ENCODE measurements at regions not wholly inside any gene's neighbourhood (a gene's known extent, or its start where the extent isn't known, plus 50 kb on each side); places are given as distances from the start of the nearest gene placed in this dataset.

DNA sequence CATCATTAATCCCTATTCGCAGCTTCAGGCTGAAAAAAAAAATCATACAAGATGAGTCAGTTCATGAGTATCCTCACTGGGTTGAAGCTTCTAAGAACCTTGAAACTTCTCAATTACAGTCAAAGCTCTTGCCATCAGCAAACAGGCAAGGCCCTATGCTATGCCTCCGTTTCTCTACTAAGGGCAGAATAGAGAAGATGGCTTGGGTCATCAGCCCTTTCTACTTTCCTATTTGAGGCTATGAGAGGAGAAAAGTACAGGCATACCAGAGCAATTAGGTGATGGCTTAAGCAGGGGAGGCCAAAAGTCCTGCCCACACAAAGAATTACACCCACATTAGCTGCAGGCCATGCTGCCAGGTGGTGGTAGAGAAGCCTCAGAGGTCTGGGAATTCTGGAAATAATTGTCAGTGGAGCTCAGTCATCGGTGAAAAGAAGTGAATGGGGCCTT lies 89.0 kb downstream of the MRPL46 start:
- DNase-seq = no peak

DNA sequence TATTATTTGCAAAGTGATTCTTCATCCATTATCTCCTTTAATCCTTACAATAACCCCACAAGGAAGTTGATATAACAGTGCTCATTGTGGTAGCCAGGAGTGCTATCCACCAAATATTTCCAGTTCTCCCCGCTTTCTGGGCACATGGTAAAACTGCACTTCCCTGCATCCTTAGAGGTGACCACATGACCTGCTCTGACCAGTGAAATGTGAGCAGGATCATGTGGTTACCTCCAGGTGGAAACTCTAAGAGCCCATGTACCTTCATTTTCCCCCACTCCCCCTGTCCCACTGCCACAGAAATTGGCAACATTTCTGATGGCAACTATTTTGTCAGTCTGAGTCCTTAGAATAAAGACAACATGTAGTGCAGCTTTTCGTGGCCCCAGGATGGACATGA lies 89.7 kb downstream of the MRPL46 start:
- DNase-seq = no peak

DNA sequence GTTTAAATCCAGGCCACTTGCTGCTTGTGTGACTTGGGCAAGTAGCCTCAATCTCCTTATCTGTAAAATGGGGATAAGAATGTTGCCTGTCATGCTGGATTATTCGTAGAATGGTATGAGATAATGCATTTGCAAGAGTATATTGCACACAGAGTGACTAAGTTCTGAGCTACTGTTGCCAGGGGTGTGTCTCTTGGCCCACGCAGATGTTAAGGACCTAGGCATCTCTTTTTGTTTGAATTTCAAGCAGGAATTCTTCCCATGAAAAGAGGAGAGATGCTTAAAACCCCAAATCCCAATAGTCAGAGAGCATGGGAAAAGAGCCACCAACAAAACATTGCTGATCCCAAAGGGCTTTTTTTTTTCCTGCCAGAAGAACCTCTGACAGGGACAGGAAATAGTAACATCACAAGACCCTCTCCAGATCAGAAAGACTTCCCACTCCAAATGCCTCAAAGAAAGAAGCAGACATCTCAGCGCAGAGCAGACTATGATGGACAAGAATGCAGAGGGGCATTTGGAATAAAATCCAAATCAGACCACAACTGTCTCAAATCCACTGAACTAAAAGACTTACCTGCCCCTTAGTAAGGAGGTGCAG lies 90.5 kb downstream of the MRPL46 start:
- DNase-seq = no peak

DNA sequence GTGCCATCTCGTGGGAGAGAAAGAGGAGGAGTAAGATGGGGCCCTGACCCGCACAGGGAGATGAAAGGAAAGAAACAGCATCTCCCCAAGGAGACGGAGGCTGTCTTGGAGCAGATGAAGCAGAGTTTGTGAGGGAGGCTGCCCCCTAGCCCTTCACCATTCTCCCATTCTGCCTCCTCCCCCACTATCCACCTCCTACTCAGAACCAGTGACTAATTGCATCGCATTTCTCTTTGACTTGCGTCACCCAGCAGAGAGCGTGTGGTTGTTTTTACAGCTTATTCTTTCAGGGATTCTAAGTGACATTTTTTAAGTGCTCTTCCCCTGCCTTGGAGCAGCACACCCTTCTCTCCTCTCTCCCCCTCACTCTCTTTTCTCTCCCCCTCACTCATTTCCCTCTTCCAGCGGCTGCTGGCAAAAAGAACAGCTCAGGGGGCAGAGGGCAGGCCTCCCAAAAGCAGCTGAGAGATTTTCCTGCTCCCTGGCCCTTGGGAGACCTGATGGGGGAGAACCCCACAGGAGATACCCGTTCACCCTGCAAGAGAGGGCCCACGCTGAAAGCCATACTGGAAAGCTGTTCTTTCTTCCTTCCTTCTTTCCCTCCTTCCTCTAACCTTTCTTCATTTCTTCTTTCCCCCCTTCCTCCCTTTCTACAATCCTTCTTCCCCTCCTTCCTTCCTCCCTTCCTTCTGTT lies 91.8 kb downstream of the MRPL46 start:
- DNase-seq = no peak

DNA sequence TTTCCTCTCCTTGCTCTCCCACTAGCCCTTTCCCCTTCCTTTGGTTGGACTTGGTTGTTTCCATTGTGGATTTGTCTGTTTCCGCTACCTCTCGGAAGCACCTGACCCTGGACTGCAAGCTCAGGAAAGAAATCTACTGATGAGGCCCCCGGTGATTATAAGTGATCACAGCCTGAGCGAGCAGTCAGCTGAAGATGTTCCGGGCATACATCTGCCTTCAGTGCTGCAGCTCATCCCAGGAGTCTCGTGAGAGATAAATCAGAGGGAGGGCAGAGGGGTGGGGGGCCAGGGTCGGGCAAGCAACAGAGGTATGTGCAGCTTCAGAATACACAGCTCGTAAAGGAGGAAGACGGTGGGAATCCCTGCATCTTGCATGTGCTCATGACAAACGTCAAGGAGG lies 102.1 kb downstream of the MRPL46 start:
- DNase-seq = no peak

DNA sequence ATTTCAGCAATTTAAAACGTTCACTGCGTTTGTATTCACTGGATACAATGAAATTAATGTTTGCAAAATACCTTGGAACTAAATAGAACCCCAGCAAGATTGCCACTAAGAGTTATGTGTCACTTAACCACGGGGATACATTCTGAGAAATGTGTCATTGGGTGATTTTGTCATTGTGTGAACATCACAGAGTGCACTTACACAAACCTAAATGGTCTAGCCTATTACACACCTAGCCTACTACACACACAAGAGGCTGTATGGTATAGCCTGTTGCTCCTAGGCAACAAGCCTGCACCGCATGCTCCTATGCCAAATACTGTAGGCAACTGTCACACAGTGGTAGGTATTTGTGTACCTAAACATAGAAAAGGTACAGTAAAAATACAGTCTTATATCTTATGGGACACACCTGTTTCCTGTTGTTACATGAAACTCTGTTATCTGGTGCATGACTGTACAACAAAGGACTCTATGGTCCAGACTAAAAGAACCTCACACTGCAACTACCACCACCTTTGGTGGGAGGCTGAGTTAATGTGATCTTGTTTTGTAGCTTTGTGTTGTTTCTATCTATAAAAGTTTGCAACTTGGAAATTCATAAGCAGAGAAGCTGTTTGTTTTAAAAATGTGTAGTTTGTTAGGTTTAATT lies 92.2 kb upstream of the NTRK3 start:
- no peak for DNase-seq

DNA sequence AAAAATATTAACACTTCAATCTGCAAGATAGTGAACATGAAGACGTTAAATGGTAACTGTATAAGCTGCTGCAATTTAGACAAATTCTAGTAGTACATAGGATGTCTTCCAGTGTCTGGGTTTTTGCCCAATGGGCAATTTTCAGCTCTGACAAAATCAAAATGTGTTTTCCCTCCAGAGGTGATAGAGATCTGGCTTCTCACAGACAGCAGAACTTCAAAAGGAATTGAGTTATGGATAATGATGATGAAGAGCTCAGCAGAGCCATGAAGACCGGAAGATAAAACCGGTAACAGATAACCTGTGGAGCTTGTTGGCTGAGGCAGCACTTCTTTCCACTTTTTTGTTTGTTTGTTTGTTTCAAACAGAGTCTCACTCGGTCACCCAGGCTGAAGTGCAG lies 89.4 kb upstream of the NTRK3 start:
- no peak for DNase-seq

DNA sequence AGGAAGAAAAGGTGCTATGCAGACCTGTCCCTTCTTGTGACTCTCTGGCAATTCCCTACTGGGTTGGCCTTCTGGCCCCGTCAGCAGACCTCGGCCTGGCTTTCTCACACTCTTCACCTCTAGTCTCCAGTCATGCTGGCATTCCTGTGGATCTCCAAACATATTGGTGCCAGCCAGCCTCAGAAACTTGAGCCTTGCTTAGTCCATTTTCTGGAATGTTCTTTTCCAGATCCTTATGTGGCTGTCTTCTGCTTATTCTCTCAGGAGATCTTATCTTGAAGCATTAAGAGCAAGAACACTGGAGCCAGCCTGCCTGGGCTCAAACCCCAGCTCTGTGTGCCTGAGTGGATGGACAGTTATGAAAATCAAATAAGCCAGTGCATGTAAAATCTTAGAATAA lies 88.2 kb upstream of the NTRK3 start:
- DNase-seq = no peak

DNA sequence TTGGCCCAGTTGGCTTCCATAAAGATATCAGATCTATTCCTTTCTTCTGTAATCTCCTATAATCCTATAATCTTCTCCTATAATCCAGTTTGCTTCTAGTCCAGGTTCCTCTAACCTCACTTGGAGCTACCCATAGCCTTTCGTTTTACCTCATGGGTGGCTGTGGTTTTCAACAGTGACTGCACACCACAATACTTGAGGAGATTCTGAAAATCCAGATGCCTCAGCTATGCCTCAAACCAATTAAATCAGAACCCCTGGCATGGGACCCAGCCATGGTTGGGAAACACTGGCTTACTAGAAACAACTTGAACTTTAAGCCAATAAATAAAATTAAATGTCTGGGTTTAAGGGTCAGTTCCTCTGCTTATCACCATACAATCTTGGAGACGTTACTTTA lies 86.1 kb upstream of the NTRK3 start:
- no peak for DNase-seq

DNA sequence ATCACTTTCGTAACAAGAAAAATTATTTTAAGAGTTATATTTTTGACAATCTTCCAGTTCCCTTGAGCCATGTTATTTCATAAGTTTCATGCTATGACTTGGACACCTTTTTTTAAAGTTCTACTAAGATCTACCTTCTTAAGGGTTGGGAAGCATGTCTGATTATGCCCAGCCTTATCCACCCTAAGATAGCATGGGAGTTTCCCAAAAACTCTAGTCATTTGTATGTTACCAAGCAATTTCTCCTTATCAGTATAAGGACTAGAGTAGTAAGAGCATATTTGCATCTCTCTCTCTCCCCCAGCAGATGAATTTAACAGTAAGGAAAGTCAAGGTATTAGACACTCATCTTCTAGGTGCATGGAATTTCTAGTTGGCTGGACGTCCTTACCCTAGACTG lies 85.1 kb upstream of the NTRK3 start:
- DNase-seq = no peak

DNA sequence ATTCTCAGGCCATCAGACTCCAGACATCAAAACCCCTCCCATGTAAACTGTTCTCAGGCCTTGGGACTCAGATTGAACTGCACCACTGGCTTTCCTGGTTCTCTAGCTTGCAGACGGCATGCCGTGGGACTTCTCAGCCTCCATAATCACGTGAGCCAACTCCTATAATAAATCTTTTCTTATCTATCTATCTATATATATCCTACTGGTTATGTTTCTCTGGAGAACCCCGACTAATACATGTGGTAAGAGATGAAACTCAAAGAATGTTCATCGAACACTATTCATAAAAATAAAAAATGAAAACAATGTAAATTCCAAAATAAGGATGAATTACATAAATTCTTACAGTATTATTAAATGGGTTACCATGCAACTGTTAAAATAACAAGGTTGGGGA lies 84.5 kb upstream of the NTRK3 start:
- DNase-seq = no peak

DNA sequence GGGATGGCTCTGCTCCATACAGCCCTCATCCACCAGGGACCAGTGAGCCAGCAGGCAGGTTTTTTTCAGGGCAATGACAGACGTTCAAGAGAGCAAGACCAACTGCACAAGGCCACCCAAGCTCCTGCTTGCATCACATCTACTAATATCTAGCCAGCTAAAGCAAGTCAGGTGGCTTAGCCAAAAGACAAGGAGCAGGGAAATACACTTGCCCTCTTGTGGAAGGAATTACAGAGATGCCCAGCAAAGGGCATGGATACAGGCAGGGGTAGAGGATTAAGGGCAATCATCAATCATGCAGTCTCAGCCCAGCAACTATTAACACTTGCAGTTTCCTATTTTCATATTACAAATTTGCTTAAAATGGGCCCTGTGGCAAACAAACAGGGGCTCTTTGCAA lies 81.5 kb upstream of the NTRK3 start:
- no peak for DNase-seq

DNA sequence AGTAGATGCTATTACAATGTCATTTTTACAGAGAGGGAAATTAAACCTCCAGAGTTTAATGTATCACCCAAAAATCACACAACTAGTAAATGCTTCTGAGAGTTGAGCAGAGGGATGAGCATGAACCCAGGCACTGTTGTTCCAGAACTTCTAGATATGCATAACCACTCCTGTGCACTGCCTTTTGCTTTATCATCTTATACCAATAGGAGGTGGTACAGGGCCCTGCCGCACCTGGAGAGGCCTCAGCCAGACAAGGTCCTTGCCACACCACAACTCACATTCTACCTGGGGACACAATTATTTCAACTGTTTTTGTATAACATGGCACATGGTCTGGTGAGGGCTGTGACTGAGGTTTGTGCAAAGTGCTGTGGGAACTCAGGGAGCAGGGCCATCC lies 78.5 kb upstream of the NTRK3 start:
- no peak for DNase-seq

DNA sequence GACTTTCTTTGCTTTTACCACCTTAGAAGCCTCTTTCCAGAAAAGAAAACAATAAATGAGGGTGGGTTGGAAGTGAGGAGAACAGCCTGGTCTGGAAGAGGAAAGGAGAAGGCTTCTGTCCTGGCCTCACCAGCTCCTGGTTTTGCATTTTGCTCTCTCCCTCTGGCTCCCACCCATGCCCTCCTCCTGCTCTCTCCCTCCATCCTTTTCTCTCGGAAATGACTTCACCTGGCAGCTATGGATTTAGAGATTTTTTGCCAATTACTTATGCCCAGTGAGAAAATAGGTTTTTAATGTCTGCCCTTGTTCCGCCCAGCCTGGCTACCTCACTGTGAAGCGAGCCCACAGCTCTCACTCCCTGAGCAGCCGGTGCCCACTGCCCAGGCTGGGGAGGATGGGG lies 77.9 kb upstream of the NTRK3 start:
- no peak for DNase-seq

DNA sequence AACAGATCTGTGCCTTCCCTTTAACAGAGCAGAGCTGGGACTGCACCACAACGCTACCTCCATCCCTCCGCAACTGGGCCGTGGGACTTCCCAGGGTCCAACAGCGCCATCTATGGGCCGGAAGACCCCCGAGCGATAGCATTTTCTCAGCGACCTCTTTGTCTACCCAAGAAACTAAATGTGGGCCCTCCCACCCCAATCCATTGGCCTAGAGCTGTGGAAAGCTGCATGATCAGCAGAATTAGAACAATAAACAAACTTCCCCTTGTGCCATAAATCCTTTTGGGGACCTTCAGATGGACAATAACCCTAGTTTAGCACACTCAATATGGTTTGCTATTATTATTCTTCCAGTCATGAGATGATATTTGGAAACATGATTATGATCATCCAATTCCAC lies 74.8 kb upstream of the NTRK3 start:
- peak; percentile 40 for DNase-seq

DNA sequence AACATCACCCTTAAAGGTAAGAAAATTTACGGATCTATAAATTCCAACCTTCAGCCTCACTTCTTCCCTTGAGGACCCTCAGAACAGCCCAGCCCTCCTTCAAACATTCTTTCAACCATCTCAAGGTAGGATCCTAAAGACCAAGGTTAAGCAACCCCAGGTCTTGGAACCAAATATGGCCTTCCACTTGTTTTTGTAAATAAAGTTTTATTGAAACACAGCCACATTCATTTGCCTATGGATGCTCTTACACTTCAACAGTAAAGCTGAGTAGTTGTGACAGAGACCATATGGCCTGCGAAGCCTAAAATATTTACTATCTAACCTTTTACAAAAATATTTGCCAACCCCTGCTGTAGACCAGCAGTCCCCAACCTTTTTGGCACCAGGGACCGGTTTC lies 70.4 kb upstream of the NTRK3 start:
- no peak for DNase-seq

DNA sequence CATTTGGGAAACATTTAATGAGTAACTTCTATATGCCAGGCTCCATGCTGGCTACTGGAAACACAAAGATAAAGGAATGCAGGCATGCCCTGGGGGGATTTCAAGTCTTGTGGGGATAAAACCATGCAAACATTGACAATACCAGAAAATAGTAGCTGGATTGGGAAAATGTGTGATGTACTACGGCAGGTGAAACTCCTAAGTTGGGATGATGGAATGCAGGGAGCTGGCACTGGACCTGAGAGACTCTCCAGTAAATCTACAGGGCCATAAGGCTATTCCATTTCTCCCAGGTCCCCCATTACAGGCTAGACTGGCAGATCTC lies 68.2 kb upstream of the NTRK3 start:
- no peak for DNase-seq

DNA sequence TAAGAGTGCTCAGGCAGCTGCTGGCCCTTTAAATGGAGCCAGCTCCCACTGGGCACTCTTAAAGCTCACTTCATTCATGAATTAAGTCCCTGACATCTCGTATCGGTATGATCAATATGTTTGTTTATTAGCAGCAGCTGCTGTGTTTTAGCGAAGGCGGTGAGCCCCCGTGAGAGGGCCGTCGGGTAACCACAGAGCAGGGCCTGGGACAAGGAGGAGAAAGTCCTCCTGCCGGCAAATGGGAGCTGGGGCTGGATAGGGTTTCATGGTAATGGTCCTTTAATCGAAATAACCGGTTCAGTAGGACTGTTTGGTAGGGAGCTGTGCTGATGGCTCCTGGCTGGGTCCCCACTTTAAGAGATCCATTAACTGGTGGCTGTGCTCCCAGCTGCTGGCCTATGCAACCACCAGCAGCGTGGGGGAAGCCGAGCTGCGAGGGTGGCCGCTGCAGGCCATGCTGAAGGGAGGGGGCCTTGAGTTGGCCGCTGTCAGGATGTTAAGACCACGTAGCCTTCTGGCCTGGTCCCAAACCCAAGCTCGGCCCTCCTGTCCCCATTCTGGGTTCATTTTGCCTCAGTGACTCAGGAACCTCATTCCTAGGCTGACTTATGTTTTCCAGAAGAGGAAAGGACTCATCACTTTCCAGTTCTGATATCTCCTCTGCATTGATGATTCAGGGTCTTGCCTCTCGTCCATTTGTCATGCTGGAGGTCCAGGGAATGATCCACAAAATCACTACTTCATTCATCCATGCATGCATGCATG lies 67.6 kb upstream of the NTRK3 start:
- no peak for DNase-seq

DNA sequence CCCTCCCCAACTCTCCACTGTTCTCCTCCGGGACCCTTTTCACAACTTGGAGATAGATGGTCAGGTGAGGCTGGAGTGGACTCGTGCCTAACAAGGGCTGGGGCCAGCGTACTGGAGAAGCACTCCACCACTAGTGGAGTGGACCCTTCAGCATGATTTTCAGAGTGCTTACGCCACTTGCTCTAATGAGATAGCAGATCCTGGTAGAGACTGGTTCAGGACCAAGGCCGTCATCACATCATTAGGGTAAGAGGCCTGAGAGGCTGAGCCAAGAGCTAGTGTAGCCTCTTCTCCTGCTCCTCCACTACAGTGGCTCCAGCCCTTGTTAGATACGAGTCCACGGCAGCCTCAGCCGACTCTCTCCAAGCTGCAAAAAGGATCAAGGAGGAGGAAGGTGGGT lies 66.9 kb upstream of the NTRK3 start:
- no peak for DNase-seq

DNA sequence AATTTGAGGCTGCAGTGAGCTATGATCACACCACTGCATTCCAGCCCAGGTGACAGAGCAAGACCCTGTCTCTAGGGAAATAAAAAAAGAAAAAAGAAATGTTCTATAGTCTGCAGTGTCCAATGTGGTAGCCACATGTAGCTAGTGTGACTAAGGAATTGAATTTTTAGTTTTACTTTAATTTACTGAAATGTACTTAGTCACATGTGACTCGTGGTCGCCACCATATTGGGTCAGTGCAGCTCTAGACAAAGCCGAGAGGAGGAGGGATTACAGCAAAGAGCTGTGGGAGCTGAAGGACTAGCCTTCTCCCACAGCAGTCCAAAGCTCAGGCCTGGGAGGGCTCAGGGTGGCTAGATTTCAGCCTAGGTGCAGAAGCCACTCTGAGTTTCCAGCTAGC lies 65.9 kb upstream of the NTRK3 start:
- no peak for DNase-seq

DNA sequence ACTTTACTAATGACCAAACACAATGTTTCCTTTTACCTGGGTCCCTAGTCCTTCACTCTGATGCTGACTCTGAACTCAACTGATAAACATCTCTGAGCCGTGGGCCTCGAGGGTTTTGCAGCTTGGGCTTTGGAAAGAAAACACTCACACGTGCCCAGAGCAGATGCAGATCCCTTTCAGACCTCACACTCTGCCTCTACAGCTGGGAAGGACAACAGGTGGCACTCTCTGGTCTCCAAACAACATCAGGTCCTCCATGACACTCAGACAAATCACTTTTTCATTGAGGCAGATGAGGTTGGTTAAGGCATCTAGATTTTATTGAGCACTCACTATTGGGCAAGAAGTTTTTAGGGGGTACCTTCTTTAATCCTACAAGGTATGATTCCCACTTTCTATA lies 64.7 kb upstream of the NTRK3 start:
- no peak for DNase-seq

DNA sequence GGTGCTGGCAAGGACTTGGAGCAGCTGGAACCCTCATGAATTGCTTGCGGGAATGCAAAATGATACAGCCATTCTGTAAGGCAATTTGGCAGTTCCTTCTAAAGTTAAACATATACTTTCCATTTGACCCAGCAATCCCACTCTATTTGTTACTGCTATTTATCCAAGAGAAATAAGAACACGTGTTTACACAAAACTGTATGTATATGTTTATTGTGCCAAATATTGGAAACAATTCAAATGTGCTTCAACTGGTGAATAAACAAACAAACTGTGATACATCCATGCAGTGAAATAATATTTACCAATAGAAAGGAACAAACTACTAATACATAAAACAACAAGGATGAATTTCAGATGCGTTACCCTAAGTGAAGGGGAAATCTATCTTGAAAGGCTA lies 60.0 kb upstream of the NTRK3 start:
- no peak for DNase-seq

DNA sequence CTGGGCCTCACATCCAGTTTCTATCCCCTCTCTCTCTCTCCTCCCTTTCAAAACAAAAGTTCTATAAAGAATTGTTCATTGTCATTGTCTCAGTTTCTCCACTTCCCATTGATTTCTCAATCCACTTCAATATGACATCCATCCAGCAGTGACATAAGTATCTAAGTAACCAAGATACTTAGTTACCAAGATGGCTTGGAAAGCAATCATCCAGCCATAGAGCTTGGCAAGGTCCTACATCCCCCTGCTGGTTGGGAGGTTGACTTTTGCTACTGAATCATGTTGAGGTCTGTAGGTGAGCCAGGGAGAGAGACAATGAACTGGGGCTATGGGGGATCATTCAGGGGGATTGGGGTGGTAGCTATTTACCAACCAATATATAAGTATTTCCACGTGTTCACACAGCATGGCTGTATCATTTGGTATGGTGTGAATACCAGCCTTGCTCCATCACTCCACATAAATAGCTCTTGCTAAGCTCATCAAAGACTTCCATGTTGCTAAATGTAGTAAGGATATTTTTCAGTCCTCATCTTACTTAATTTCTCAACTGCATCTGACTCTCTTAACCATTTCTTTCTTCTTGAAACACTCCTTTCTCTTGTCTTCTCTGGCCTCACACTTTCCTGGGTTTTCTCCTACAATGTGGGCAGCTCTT lies 58.8 kb upstream of the NTRK3 start:
- DNase-seq = no peak

Data from 8988T (cell line).